ENCODE measurements at regions not wholly inside any gene's neighbourhood (a gene's known extent, or its start where the extent isn't known, plus 50 kb on each side); places are given as distances from the start of the nearest gene placed in this dataset.
"Not testable (repeated sequence)": the region's sequence is repeated elsewhere in the genome, so short reads cannot be mapped to it uniquely, and the experiment has no call there.

- DNase-seq (ENCODE audit: extremely low read depth in 1 of 11, low read depth in 9 of 11, low spot score in 4 of 11): no peak
These were observed 186.8 kb upstream of the RND3 start for GRCh38 chr2:150674283-150674682.

GRCh38 chr2:150672311-150672710 is 184.8 kb upstream of the RND3 start:
- no peak for DNase-seq (ENCODE audit: extremely low read depth in 1 of 11, low read depth in 9 of 11, low spot score in 4 of 11)

GRCh38 chr2:150669492-150669891 is 182.0 kb upstream of the RND3 start:
- DNase-seq (ENCODE audit: extremely low read depth in 1 of 11, low read depth in 9 of 11, low spot score in 4 of 11): no peak

GRCh38 chr2:150667039-150667438 is 179.6 kb upstream of the RND3 start:
- not testable (repeated sequence) for DNase-seq (ENCODE audit: extremely low read depth in 1 of 11, low read depth in 9 of 11, low spot score in 4 of 11)

DNA sequence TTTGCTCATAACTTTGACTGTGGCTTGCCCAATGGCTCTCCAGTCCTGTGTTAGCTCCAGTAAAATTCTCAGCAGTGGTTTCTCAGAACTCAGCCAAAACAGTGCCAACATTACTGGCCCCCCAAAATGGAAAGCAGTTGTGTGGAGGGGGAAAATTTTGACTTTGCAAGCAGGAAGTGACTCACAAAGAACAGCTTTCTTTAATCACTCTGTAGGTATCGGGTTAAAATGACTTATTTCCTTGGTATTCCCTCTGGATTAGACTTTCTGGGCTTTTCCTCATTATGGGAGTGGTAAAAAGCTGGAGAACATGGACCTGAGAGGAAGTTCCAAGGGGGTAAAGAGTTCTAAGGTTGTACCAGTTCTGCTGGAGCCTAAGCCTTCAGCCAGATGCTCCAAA is 175.7 kb upstream of the RND3 start:
- DNase-seq (ENCODE audit: extremely low read depth in 1 of 11, low read depth in 9 of 11, low spot score in 4 of 11): no peak

- no peak for DNase-seq (ENCODE audit: extremely low read depth in 1 of 11, low read depth in 9 of 11, low spot score in 4 of 11)
These were observed 168.5 kb upstream of the RND3 start for GRCh38 chr2:150656002-150656401.

GRCh38 chr2:150653351-150653750 is 165.9 kb upstream of the RND3 start:
- DNase-seq (ENCODE audit: extremely low read depth in 1 of 11, low read depth in 9 of 11, low spot score in 4 of 11): no peak

DNA sequence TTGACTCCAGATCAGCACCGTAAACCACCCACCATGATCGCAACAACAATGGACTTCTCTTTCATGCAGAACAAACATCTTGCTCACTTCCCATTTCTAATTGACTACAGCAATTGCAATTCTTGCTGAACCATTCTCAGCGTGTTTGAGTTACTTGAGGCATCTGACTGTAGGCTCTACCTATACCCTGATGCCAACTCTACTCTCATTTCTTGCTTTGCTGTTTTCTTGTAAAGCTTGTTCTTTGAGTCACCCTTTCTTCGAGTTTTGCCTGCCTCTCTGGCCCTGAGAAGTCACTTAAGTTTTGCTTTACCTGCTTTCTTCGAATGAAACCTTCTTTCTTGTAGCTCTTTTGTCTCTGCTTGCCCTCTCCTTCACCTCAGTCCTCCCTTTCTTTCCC is 160.5 kb upstream of the RND3 start:
- no peak for DNase-seq (ENCODE audit: extremely low read depth in 1 of 11, low read depth in 9 of 11, low spot score in 4 of 11)

- DNase-seq (ENCODE audit: extremely low read depth in 1 of 11, low read depth in 9 of 11, low spot score in 4 of 11): no peak
These were observed 159.3 kb upstream of the RND3 start for GRCh38 chr2:150646746-150647145.

DNA sequence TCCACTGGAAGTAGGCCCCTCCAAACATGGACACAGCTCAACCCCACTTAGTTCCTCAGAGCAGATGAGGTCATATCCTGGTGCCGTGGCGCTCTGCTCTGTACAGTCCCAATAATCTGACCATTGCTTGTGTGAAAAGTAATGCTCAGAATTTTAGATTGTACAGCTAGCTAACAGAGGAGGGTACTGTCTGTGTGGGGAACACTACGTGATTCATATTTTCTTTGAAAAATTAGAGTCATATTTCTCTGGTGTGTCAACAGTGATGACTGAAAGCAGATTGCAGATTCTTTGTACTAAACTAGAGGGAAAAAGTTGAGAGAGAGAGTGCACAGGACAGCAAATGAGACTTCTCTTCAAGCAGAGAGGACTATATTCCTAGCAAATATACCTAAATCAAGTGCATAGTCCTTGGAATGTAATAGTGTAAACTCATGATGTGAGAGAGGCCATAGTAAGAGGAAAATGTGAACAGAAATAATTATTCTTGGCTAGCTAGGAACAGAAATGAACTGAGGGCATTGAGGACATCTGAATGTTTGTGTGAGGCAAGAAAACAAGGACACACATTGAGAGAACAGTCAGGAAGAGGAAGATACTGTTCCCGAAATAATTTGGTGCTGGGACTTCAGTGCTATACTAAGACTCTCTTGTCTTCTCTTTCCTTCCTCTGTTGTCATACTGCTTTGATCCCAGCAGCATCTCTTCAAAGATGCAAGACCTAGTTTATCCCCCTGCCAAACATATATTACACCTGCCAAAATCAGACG is 157.0 kb upstream of the RND3 start:
- DNase-seq (ENCODE audit: extremely low read depth in 1 of 11, low read depth in 9 of 11, low spot score in 4 of 11): no peak

DNA sequence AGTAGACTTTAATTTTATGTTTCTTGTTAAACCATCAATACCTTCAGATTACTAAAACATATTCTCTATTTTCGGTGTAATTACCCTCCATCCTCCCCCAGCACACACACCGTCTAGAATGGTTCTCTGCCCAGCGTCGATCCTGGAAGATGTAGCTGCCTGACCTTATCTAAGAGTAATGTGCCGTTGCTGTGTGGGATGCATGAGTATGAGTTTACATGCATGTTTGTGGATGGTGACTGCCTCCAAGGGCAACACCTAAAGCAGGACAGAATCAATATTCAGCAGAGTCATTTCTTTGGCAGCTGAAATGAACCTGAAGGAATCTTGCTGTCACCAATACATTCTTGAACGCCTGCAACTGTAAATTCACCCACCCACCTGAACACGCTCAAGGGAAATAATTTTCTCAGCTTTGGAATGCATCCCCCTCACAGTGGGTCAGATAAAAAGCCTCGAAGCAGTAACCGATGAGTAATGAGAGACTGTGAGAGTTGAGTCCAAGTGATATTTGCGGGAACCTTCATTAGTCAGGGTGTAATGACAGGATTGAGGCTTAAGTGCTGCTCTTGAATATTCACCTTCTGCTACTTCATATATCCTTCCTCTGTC is 155.8 kb upstream of the RND3 start:
- DNase-seq (ENCODE audit: extremely low read depth in 1 of 11, low read depth in 9 of 11, low spot score in 4 of 11): no peak

DNA sequence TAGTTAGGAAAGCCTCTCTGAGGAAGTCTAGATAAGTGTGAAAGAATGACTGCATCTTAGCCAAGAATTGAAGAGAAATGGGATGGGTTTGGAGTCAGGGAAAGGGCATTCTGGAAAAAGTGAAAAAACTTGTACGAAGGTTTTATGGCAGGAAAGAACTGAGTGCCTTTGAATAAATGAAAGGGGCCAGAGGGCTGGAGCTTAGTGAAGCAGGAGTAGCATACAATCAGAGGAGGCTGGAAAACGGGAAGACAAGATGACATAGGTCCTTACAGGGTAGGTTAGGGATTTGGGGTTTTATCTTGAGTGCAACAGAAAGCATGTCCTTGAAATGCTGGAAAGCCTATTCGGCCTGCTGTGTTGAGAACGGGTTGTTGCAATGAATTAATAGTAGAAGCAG is 152.6 kb upstream of the RND3 start:
- DNase-seq (ENCODE audit: extremely low read depth in 1 of 11, low read depth in 9 of 11, low spot score in 4 of 11): no peak

DNA sequence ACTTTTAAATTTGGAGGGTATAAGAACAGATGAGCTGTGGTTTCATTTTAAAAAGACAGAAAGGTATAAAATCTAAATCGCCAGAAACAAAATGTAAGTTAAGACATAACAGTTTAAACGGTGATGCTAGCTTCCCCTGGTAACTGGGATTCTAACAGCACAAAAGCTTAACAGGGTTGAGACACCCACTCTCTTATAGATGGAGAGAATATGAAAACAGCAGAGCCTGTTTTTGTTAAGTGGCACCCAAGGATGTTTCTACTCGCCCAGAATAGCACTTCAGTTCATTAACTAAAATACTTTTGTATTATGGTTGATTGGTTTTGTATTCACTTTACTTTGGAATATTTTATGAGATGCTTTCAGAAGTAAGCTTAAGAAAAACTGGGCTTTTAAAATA is 151.9 kb upstream of the RND3 start:
- DNase-seq (ENCODE audit: extremely low read depth in 1 of 11, low read depth in 9 of 11, low spot score in 4 of 11): no peak

GRCh38 chr2:150631236-150631821 is 143.9 kb upstream of the RND3 start:
- DNase-seq (ENCODE audit: extremely low read depth in 1 of 11, low read depth in 9 of 11, low spot score in 4 of 11): no peak

DNA sequence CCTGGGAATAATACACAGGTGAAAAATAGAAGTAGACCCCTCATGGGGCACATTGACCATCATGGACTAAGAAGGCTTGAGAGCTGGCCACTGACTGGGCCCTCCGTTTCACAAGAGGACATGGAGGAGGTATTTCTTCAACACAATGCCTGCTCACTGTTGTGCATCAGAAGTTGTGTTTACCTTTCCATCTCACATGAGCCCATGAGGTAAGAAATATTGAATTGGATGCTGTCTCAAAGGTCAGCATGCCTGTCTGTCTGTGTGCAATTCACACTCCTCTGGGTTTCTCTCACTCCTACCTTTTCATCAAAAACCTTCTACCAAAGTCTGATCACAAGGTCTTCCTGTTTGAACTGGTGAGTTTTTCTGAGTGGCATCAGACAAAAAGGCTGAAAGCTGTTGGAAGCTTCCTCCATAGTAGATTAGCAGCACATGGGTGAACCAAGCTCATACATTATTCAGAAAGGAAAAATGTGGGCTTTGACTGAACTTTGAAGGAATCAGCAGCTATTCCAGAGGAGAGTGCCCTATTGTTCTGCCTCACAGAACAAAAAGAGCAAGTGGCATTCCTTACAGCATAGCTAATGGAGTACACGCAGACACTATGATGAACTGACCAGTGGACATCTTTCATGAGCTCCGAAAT is 143.2 kb upstream of the RND3 start:
- DNase-seq (ENCODE audit: extremely low read depth in 1 of 11, low read depth in 9 of 11, low spot score in 4 of 11): no peak

- DNase-seq (ENCODE audit: extremely low read depth in 1 of 11, low read depth in 9 of 11, low spot score in 4 of 11): no peak
These were observed 140.1 kb upstream of the RND3 start for GRCh38 chr2:150627526-150627925.

DNA sequence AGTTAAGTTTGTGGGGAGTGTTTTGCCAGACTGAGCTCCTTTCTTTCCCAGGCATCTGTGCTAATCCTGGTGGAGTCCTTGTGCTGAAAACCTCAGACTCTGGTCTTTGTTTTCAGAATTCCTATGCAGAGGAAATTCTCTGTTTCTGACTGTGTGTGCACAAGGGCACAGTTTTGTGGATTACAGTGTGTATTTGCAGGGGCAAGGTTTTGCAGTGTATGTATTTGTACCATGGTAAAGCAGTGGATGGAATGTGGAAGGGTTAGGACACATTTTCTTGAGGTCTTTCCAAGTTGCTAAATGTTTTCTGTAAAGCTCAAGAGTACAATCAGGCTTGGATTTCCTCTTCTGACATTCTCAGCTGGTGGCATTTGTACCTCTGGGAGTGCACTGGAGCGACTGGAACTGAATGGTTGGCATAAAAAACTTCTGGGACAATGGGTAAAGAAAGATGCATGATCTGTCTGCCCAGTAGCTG is 139.5 kb upstream of the RND3 start:
- no peak for DNase-seq (ENCODE audit: extremely low read depth in 1 of 11, low read depth in 9 of 11, low spot score in 4 of 11)

DNA sequence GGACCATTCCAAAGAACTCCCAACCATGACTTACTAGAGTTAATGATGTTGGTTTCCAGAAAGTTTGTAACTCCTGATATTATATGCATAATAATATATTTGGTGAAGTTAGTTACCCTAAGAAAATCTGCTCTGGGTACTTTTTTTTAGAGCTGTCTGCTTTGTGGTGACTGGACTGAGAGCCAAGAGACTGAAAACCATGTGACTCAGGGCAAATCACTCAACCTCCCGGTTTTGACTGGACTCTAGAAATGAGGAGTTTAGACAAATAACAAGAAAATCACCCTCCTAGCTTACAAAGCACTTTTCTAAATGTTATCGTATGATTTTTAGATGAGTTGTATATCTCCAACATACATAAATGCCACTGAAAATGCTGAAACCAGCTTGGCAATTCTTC is 138.3 kb upstream of the RND3 start:
- no peak for DNase-seq (ENCODE audit: extremely low read depth in 1 of 11, low read depth in 9 of 11, low spot score in 4 of 11)

- no peak for DNase-seq (ENCODE audit: extremely low read depth in 1 of 11, low read depth in 9 of 11, low spot score in 4 of 11)
These were observed 137.8 kb upstream of the RND3 start for GRCh38 chr2:150625303-150625702.

GRCh38 chr2:150624001-150624401 is 136.5 kb upstream of the RND3 start:
- no peak for DNase-seq (ENCODE audit: extremely low read depth in 1 of 11, low read depth in 9 of 11, low spot score in 4 of 11)

Measured in renal cortex interstitium (tissue), 11 donors.